K562 (cell line): ENCODE measurements at regions not wholly inside any gene's neighbourhood (a gene's known extent, or its start where the extent isn't known, plus 50 kb on each side); places are given as distances from the start of the nearest gene placed in this dataset.

Experiments
- ATAC-seq: fragments of 200-7000 bp; cut with Tn5 transposase; 3 replicates; pipeline ENCODE4 v1.9.1; 2020; ENCODE audit warnings: moderate library complexity
- BruUV-seq: library from RNA; stranded (reverse); fragments of 400-500 nt; replicated peaks from 2 replicates; lab custom pipeline; 2021; lab: Mats Ljungman, UMichigan
- CTCF ChIA-PET: fragments of 300-600 bp; formaldehyde crosslinking; extraction: SDS; loops from one replicate; lab custom pipeline; 2021; ENCODE audit warnings: low intra/inter-chr PET ratio; lab: Yijun Ruan, JAX
- POLR2A ChIA-PET: fragments of 300-600, 350-650 bp; sonication (Branson Sonifier 250); formaldehyde crosslinking; extraction: SDS; loops from one replicate; lab custom pipeline; 2021; ENCODE audit warnings: antibody characterized with exemption, inconsistent platforms; lab: Yijun Ruan, JAX
- DNase-seq, 4 experiments: peaks; one replicate each; pipeline versions ENCODE4 v3.0.0 to v3.0.0-alpha.2; 2011 to 2018; ENCODE audit warnings: low spot score in 3 of 4, mixed read lengths in 3 of 4; ENCODE audit errors: extremely low read depth in 1 of 4
- FAIRE-seq: peaks from 2 replicates; lab custom pipeline; 2011; peaks lifted over from hg19 to GRCh38; lab: Jason Lieb, UNC
- H2AFZ ChIP-seq: 2 replicates; pipeline ENCODE4 v1.6.0; 2011; ENCODE audit warnings: low read depth, low read length, control low read depth, inconsistent platforms
- H3K27ac ChIP-seq: fragments of 200-600 bp; 3 replicates; pipeline ENCODE4 v1.8.0; 2011; ENCODE audit warnings: low read depth, mild to moderate bottlenecking, control low read depth, inconsistent platforms, low read length, moderate library complexity, mixed read lengths; ENCODE audit errors: extremely low read depth
- H3K27me3 ChIP-seq, 2 experiments: fragments of 300-600 bp in 1 of 2; 2 replicates in 1 of 2; 3 replicates in 1 of 2; pipeline versions ENCODE4 v1.6.0 to v1.8.0; 2011; ENCODE audit warnings: inconsistent platforms in 2 of 2, low read length in 2 of 2, mild to moderate bottlenecking in 1 of 2, mixed read lengths in 1 of 2, moderate library complexity in 1 of 2; ENCODE audit not compliant: control insufficient read depth in 2 of 2, insufficient read depth in 2 of 2
- H3K36me3 ChIP-seq: fragments of 300-600 bp; 3 replicates; pipeline ENCODE4 v1.8.0; 2011; ENCODE audit warnings: mild to moderate bottlenecking, low read length, inconsistent platforms; ENCODE audit not compliant: control insufficient read depth, insufficient read depth
- H3K4me1 ChIP-seq, 2 experiments: fragments of 200-600 bp in 1 of 2; replicated peaks in 1 of 2; 2 replicates in 1 of 2; 3 replicates in 1 of 2; pipeline versions ENCODE4 v1.5.1 to v1.8.0; 2011; ENCODE audit warnings: inconsistent platforms in 2 of 2, low read length in 2 of 2, mild to moderate bottlenecking in 1 of 2, mixed read lengths in 1 of 2, moderate library complexity in 1 of 2; ENCODE audit not compliant: control insufficient read depth in 2 of 2, insufficient read depth in 2 of 2
- H3K4me2 ChIP-seq: 2 replicates; pipeline ENCODE4 v1.6.1; 2011; ENCODE audit warnings: low read length, control low read depth, inconsistent platforms, mixed read lengths; ENCODE audit not compliant: insufficient read depth
- H3K4me3 ChIP-seq: fragments of 200-600 bp; sonication (generic), shearing (Covaris generic); 2 replicates; pipeline ENCODE4 v1.5.1; 2016; ENCODE audit warnings: control low read depth, inconsistent platforms
- H3K79me2 ChIP-seq: fragments of 200-600 bp; 3 replicates; pipeline ENCODE4 v1.8.0; 2011; ENCODE audit warnings: low read length, inconsistent platforms; ENCODE audit not compliant: control insufficient read depth, insufficient read depth
- H3K9ac ChIP-seq, 2 experiments: 2 replicates each; pipeline versions ENCODE4 v1.6.0 to v1.6.1; 2011; ENCODE audit warnings: low read depth in 2 of 2, low read length in 2 of 2, control low read depth in 1 of 2, inconsistent platforms in 1 of 2, mild to moderate bottlenecking in 1 of 2, mixed read lengths in 1 of 2; ENCODE audit not compliant: insufficient read depth in 1 of 2
- H3K9me1 ChIP-seq: one replicate; pipeline ENCODE4 v1.6.0; 2011; ENCODE audit warnings: inconsistent platforms, mild to moderate bottlenecking, low read length, moderate library complexity; ENCODE audit not compliant: control insufficient read depth, insufficient read depth
- H3K9me3 ChIP-seq: replicated peaks from 2 replicates; pipeline ENCODE4 v1.5.1; 2011; ENCODE audit warnings: low read depth, low read length, inconsistent platforms; ENCODE audit not compliant: control insufficient read depth, insufficient read depth
- H4K20me1 ChIP-seq: replicated peaks from 2 replicates; pipeline ENCODE4 v1.6.1; 2011; ENCODE audit warnings: low read length, inconsistent platforms, mixed read lengths; ENCODE audit not compliant: control insufficient read depth, insufficient read depth
- CHD7 ChIP-seq: fragments of 200-600 bp; sonication (generic); IDR thresholded peaks from one replicate; pipeline ENCODE4 v1.6.1; 2012; ENCODE audit warnings: mild to moderate bottlenecking, low read depth, low read length, inconsistent platforms
- FOXJ3 ChIP-seq: sonication (generic); formaldehyde crosslinking; IDR thresholded peaks from 2 replicates; pipeline ENCODE4 v1.4.0; 2020; ENCODE audit warnings: mild to moderate bottlenecking, missing genetic modification reagents
- FOXM1 ChIP-seq, 2 experiments: fragments of 450-650 bp in 1 of 2; sonication (generic) in 1 of 2; formaldehyde crosslinking in 1 of 2; IDR thresholded peaks; 2 replicates each; pipeline versions ENCODE4 v1.6.1 to v1.9.0; 2017 to 2022; ENCODE audit warnings: low read depth in 2 of 2, mild to moderate bottlenecking in 2 of 2, missing genetic modification reagents in 1 of 2, moderate library complexity in 1 of 2
- HCFC1 ChIP-seq: IDR thresholded peaks from 2 replicates; pipeline ENCODE4 v1.6.1; 2012; ENCODE audit warnings: low read depth, low read length, improper control_type of control experiment
- KAT8 ChIP-seq: fragments of 450-650 bp; IDR thresholded peaks from 2 replicates; pipeline ENCODE4 v1.6.1; 2016; ENCODE audit warnings: low read depth, mild to moderate bottlenecking
- MITF ChIP-seq: IDR thresholded peaks from 2 replicates; pipeline ENCODE4 v1.6.1; 2014; ENCODE audit warnings: antibody characterized with exemption
- SMARCE1 ChIP-seq: fragments of 450-650 bp; IDR thresholded peaks from 2 replicates; pipeline ENCODE4 v1.7.1; 2016; ENCODE audit warnings: mild to moderate bottlenecking
- SP1 ChIP-seq: sonication (generic); formaldehyde crosslinking; IDR thresholded peaks from 2 replicates; pipeline ENCODE4 v1.8.1; 2022; ENCODE audit warnings: mild to moderate bottlenecking, missing genetic modification reagents
- SRSF1 ChIP-seq: fragments of 200-400 bp; formaldehyde crosslinking; IDR thresholded peaks from 2 replicates; pipeline ENCODE4 v1.6.1; 2017; ENCODE audit warnings: mild to moderate bottlenecking, low read depth, low read length, moderate library complexity
- ZNF77 ChIP-seq: fragments of 250-450 bp; sonication (Bioruptor Pico); IDR thresholded peaks from 2 replicates; pipeline ENCODE4 v1.5.0; 2020
- WGBS: fragments of 100-300 bp; shearing (Covaris generic); methylation state at CpG from one replicate; pipeline ENCODE4 v1.1.6; 2016; ENCODE audit warnings: low coverage, mixed read lengths; ENCODE audit not compliant: insufficient coverage; ENCODE audit errors: missing lambda C conversion rate; 5-methylcytosine and 5-hydroxymethylcytosine counted together
- in situ Hi-C: fragments of 300-500 bp; cut with MboI; formaldehyde crosslinking; loops from 4 replicates; pipeline ENCODE4 v1.15.0; 2018; ENCODE audit warnings: inconsistent platforms, mixed read lengths
- intact Hi-C: fragments of 100-400 bp; cut with micrococcal nuclease; formaldehyde crosslinking; loops from 2 replicates; pipeline ENCODE4 v1.14.2; 2022

DNA sequence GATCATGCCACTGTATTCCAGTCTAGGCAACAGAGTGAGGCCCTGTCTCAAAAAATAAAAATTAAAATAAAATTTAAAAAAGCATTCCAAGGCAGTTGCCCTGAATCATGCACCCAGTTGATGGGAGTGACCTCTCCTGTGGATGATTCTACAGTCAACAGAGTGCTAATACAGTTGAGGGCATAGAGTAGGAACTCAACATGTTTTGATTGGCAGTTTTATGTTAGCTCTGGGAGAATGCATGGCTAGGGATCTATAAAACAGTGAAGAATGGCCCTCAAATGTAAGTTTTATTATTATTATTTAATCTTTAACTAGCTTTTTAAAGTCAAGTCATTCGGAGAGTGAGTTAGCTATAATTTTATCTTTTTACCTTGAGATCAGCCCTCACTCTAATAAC, 228.5 kb upstream of the ITGA4 start:
- Histone ChIP-seq H3K4me3 (no peak overlapping the region), H3K4me2 (no peak overlapping the region), H3K4me1 (no peaks in the 10 kb centered on the region), H3K9me1 (no peaks in the 10 kb centered on the region), H3K27ac (no peak overlapping the region), H3K9ac (no peak overlapping the region), H3K36me3 (no peaks in the 10 kb centered on the region), H3K79me2 (no peaks in the 10 kb centered on the region), H4K20me1 (no peaks in the 10 kb centered on the region), H3K9me3 (0 out of 2 replicates have a peak, but pooled peaks cover 3% of the 10 kb centered on the region), H2AFZ (no peak overlapping the region), H3K27me3 (no peaks in the 10 kb centered on the region)
- no peak for DNase-seq
- BruUV-seq = no TSS peak
- in situ Hi-C loops (no loop called here), intact Hi-C loops (no loop called here)
- FAIRE-seq = no peak
- ChIA-PET CTCF (no interaction called here), POLR2A (no interaction called here)
- ATAC-seq = no peak
- 0% methylated on average over 1 of the region's 1 CpG for WGBS
- TF ChIP-seq CHD7 = no peak
- TF ChIP-seq MITF = no peak
- no peak for TF ChIP-seq SRSF1
- no peak for TF ChIP-seq SMARCE1
- TF ChIP-seq HCFC1 = no peak
- TF ChIP-seq FOXM1 (IDR thresholded peaks at IDR 0.05; ENCODE audit: low read depth) = no peak
- TF ChIP-seq FOXM1 (CRISPR knock-in tag; IDR thresholded peaks at IDR 0.05; ENCODE audit: low read depth) = no peak
- TF ChIP-seq KAT8 = no peak
- no peak for TF ChIP-seq ZNF77
- no peak for TF ChIP-seq SP1 (CRISPR knock-in tag)
- no peak for TF ChIP-seq FOXJ3 (CRISPR knock-in tag)
